SK-N-SH (cell line): ENCODE measurements at regions not wholly inside any gene's neighbourhood (a gene's known extent, or its start where the extent isn't known, plus 50 kb on each side); places are given as distances from the start of the nearest gene placed in this dataset.

Source experiments
- CTCF ChIA-PET: fragments of 300-600, 350-600 bp; formaldehyde crosslinking; extraction: SDS; loops from one replicate; lab custom pipeline; 2021; lab: Yijun Ruan, JAX
- POLR2A ChIA-PET: fragments of 350-600 bp; sonication (Branson Sonifier 250); formaldehyde crosslinking; extraction: SDS; loops from one replicate; lab custom pipeline; 2020; ENCODE audit warnings: antibody characterized with exemption, inconsistent platforms; lab: Yijun Ruan, JAX
- DNase-seq: peaks from one replicate; pipeline ENCODE4 v3.0.0; 2012
- H2AFZ ChIP-seq: fragments of 200-600 bp; sonication (generic); 2 replicates; pipeline ENCODE4 v1.8.1; 2016; ENCODE audit warnings: antibody characterized with exemption, mild to moderate bottlenecking, low read depth
- H3F3A ChIP-seq: fragments of 200-600 bp; sonication (generic); replicated peaks from 2 replicates; pipeline ENCODE3; 2016; ENCODE audit warnings: antibody characterized with exemption, mild to moderate bottlenecking; ENCODE audit not compliant: insufficient read depth
- H3K27ac ChIP-seq, 2 experiments: fragments of 200-500 bp in 1 of 2; fragments of 200-600 bp in 1 of 2; sonication (Bioruptor generic) in 1 of 2; sonication (generic), shearing (Covaris generic) in 1 of 2; 2 replicates each; pipeline versions ENCODE4 v1.5.1 to v1.6.1; 2014 to 2016; ENCODE audit warnings: low read depth in 2 of 2, inconsistent platforms in 1 of 2, low read length in 1 of 2, mild to moderate bottlenecking in 1 of 2, mixed read lengths in 1 of 2
- H3K27me3 ChIP-seq: fragments of 200-600 bp; sonication (generic), shearing (Covaris generic); 2 replicates; pipeline ENCODE4 v1.6.1; 2016; ENCODE audit warnings: mixed run types; ENCODE audit not compliant: insufficient read depth
- H3K36me3 ChIP-seq, 2 experiments: fragments of 200-500 bp in 1 of 2; fragments of 200-600 bp in 1 of 2; sonication (Bioruptor generic) in 1 of 2; sonication (generic) in 1 of 2; replicated peaks in 1 of 2; 2 replicates each; pipeline versions ENCODE3 to v1.5.1; 2014 to 2016; ENCODE audit warnings: low read length in 1 of 2, mild to moderate bottlenecking in 1 of 2; ENCODE audit not compliant: insufficient read depth in 2 of 2, control insufficient read depth in 1 of 2
- H3K4me1 ChIP-seq, 2 experiments: fragments of 200-500 bp in 1 of 2; fragments of 200-600 bp in 1 of 2; sonication (Bioruptor generic) in 1 of 2; sonication (generic), shearing (Covaris generic) in 1 of 2; 2 replicates each; pipeline versions ENCODE4 v1.5.1 to v1.6.1; 2014 to 2016; ENCODE audit warnings: low read depth in 1 of 2, low read length in 1 of 2, mixed run types in 1 of 2; ENCODE audit not compliant: insufficient read depth in 2 of 2, control insufficient read depth in 1 of 2
- H3K4me2 ChIP-seq: fragments of 200-600 bp; sonication (generic), shearing (Covaris generic); 2 replicates; pipeline ENCODE4 v1.6.1; 2017; ENCODE audit warnings: mixed run types
- H3K4me3 ChIP-seq, 2 experiments: fragments of 200-500 bp in 1 of 2; fragments of 200-600 bp in 1 of 2; sonication (Bioruptor generic) in 1 of 2; sonication (generic), shearing (Covaris generic) in 1 of 2; 2 replicates each; pipeline versions ENCODE4 v1.5.1 to v1.8.1; 2014 to 2016; ENCODE audit warnings: low read depth in 2 of 2, inconsistent platforms in 1 of 2, low read length in 1 of 2, mild to moderate bottlenecking in 1 of 2, mixed read lengths in 1 of 2, moderate library complexity in 1 of 2
- H3K79me2 ChIP-seq: fragments of 200-600 bp; sonication (generic); 2 replicates; pipeline ENCODE4 v1.8.1; 2017; ENCODE audit warnings: mild to moderate bottlenecking; ENCODE audit not compliant: insufficient read depth
- H3K9ac ChIP-seq: fragments of 200-600 bp; sonication (generic); 2 replicates; pipeline ENCODE4 v1.6.1; 2017; ENCODE audit warnings: mixed run types
- H3K9me2 ChIP-seq: fragments of 200-600 bp; sonication (generic); 2 replicates; pipeline ENCODE4 v1.6.1; 2017; ENCODE audit warnings: mixed run types
- H3K9me3 ChIP-seq: fragments of 200-600 bp; sonication (generic); 2 replicates; pipeline ENCODE4 v1.6.1; 2017; ENCODE audit warnings: mixed run types, mild to moderate bottlenecking, moderate library complexity
- H4K20me1 ChIP-seq: fragments of 200-600 bp; sonication (generic); 2 replicates; pipeline ENCODE4 v1.6.1; 2017; ENCODE audit warnings: mild to moderate bottlenecking, mixed run types; ENCODE audit not compliant: insufficient read depth
- EP300 ChIP-seq, 2 experiments: IDR thresholded peaks; 2 replicates each; pipeline versions ENCODE4 v1.4.0 to v1.6.1; 2012; ENCODE audit warnings: borderline replicate concordance in 1 of 2, low read depth in 1 of 2, low read length in 1 of 2
- JUND ChIP-seq: IDR thresholded peaks from 2 replicates; pipeline ENCODE4 v1.4.0; 2012
- MXI1 ChIP-seq: IDR thresholded peaks from 2 replicates; pipeline ENCODE4 v1.6.1; 2012; ENCODE audit warnings: mild to moderate bottlenecking, low read depth, low read length, improper control_type of control experiment
- NFIC ChIP-seq: IDR thresholded peaks from 2 replicates; pipeline ENCODE4 v1.4.0; 2012; ENCODE audit warnings: borderline replicate concordance
- POLR2AphosphoS5 ChIP-seq: IDR thresholded peaks from 2 replicates; pipeline ENCODE4 v1.6.1; 2012; ENCODE audit warnings: low read depth, low read length
- RFX5 ChIP-seq: IDR thresholded peaks from 2 replicates; pipeline ENCODE4 v1.6.1; 2012; ENCODE audit warnings: mild to moderate bottlenecking, improper control_type of control experiment, low read length
- TAF1 ChIP-seq: IDR thresholded peaks from 2 replicates; pipeline ENCODE4 v1.6.1; 2012; ENCODE audit warnings: low read depth, mild to moderate bottlenecking, low read length, moderate library complexity, borderline replicate concordance
- YY1 ChIP-seq: IDR thresholded peaks from 2 replicates; pipeline ENCODE4 v1.4.0; 2012; ENCODE audit warnings: low read depth, mild to moderate bottlenecking
- WGBS: methylation state at CpG from one replicate; pipeline ENCODE4 v1.1.6; 2017; ENCODE audit warnings: low lambda C conversion rate; 5-methylcytosine and 5-hydroxymethylcytosine counted together

GRCh38 chr9:38129366-38129765 lies 60.3 kb upstream of the SHB start:
- no peaks in the 10 kb centered on the region; a peak in 1 of 4 replicates for H3K4me1 ChIP-seq
- H3K9me2 ChIP-seq = no peaks in the 10 kb centered on the region
- WGBS = 70% methylated on average over 6 of the region's 6 CpGs
- no peaks in the 10 kb centered on the region for H3K79me2 ChIP-seq
- no peaks in the 10 kb centered on the region for H3K9me3 ChIP-seq
- DNase-seq = no peak
- TF ChIP-seq EP300 (IDR thresholded peaks at IDR 0.05; ENCODE audit: borderline replicate concordance in 1 of 2, low read depth in 1 of 2, low read length in 1 of 2) = no peak
- no peak for TF ChIP-seq MXI1
- TF ChIP-seq YY1 = no peak
- no peak for TF ChIP-seq TAF1
- TF ChIP-seq POLR2AphosphoS5 = no peak
- no peak for TF ChIP-seq JUND
- peaks cover 30% of the 10 kb centered on the region; the same call in 1 of the 2 replicates for H3K27me3 ChIP-seq
- H2AFZ ChIP-seq = no peak overlapping the region
- no peak overlapping the region for H3K27ac ChIP-seq
- no peak overlapping the region for H3K4me2 ChIP-seq
- ChIA-PET POLR2A (no interaction called here), CTCF (interaction anchor here (0.9 kb wide), 1 partner anchor 31 kb away, joined by 3 read pairs; no protein-coding TSS in a partner anchor)
- no peaks in the 10 kb centered on the region for H3K36me3 ChIP-seq
- no peak overlapping the region for H3K9ac ChIP-seq
- no peaks in the 10 kb centered on the region for H3F3A ChIP-seq
- no peak overlapping the region for H3K4me3 ChIP-seq
- no peaks in the 10 kb centered on the region for H4K20me1 ChIP-seq

GRCh38 chr9:38128752-38129270 lies 59.8 kb upstream of the SHB start:
- no peaks in the 10 kb centered on the region for H4K20me1 ChIP-seq
- H3F3A ChIP-seq = no peaks in the 10 kb centered on the region
- H3K4me3 ChIP-seq = no peak overlapping the region
- no peaks in the 10 kb centered on the region for H3K79me2 ChIP-seq
- ChIA-PET POLR2A (no interaction called here), CTCF (no interaction called here)
- H2AFZ ChIP-seq = no peak overlapping the region
- no peaks in the 10 kb centered on the region; a peak in 1 of 4 replicates for H3K4me1 ChIP-seq
- peaks cover 30% of the 10 kb centered on the region; the same call in 1 of the 2 replicates for H3K27me3 ChIP-seq
- H3K9me3 ChIP-seq = no peaks in the 10 kb centered on the region
- H3K27ac ChIP-seq = no peak overlapping the region
- no peak overlapping the region for H3K4me2 ChIP-seq
- DNase-seq = no peak
- 68% methylated on average over 5 of the region's 5 CpGs for WGBS
- no peak overlapping the region for H3K9ac ChIP-seq
- no peaks in the 10 kb centered on the region for H3K9me2 ChIP-seq
- no peaks in the 10 kb centered on the region for H3K36me3 ChIP-seq
- TF ChIP-seq RFX5 (no peak), MXI1 (no peak)

GRCh38 chr9:38127271-38127839 lies 58.3 kb upstream of the SHB start:
- ChIA-PET CTCF (interaction anchor here (1.4 kb wide), 1 partner anchor 22 kb away, joined by 3 read pairs; no protein-coding TSS in a partner anchor), POLR2A (no interaction called here)
- no peak overlapping the region for H3K4me2 ChIP-seq
- H3K9me3 ChIP-seq = no peaks in the 10 kb centered on the region
- H4K20me1 ChIP-seq = no peaks in the 10 kb centered on the region
- H3K36me3 ChIP-seq = no peaks in the 10 kb centered on the region
- H3K27ac ChIP-seq = no peak overlapping the region
- no peak overlapping the region for H3K4me3 ChIP-seq
- DNase-seq = no peak
- H3K4me1 ChIP-seq = no peaks in the 10 kb centered on the region; a peak in 1 of 4 replicates
- H3K9me2 ChIP-seq = no peaks in the 10 kb centered on the region
- H3K9ac ChIP-seq = no peak overlapping the region
- H3K79me2 ChIP-seq = no peaks in the 10 kb centered on the region
- 55% methylated on average over 4 of the region's 6 CpGs for WGBS
- H3F3A ChIP-seq = no peaks in the 10 kb centered on the region
- H2AFZ ChIP-seq = no peak overlapping the region
- H3K27me3 ChIP-seq = peaks cover 31% of the 10 kb centered on the region; the same call in 1 of the 2 replicates
- TF ChIP-seq NFIC = no peak
